ENCODE measurements at regions not wholly inside any gene's neighbourhood (a gene's known extent, or its start where the extent isn't known, plus 50 kb on each side); places are given as distances from the start of the nearest gene placed in this dataset.

- TF ChIP-seq, protein P1, sequence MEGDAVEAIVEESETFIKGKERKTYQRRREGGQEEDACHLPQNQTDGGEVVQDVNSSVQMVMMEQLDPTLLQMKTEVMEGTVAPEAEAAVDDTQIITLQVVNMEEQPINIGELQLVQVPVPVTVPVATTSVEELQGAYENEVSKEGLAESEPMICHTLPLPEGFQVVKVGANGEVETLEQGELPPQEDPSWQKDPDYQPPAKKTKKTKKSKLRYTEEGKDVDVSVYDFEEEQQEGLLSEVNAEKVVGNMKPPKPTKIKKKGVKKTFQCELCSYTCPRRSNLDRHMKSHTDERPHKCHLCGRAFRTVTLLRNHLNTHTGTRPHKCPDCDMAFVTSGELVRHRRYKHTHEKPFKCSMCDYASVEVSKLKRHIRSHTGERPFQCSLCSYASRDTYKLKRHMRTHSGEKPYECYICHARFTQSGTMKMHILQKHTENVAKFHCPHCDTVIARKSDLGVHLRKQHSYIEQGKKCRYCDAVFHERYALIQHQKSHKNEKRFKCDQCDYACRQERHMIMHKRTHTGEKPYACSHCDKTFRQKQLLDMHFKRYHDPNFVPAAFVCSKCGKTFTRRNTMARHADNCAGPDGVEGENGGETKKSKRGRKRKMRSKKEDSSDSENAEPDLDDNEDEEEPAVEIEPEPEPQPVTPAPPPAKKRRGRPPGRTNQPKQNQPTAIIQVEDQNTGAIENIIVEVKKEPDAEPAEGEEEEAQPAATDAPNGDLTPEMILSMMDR (conservative IDR thresholded peaks at IDR 0.05; ENCODE audit: low read depth, low read length): no peak
- no peak overlapping the region for H3K4me3 ChIP-seq (ENCODE audit: low read depth, low read length)
- DNase-seq (ENCODE audit: low read depth): no peak
Measured at GRCh38 chr4:125679989-125680388, 365.2 kb downstream of the FAT4 start.

- no peak overlapping the region for H3K4me3 ChIP-seq (ENCODE audit: low read depth, low read length)
- DNase-seq (ENCODE audit: low read depth): no peak
- TF ChIP-seq, protein P1 (conservative IDR thresholded peaks at IDR 0.05; ENCODE audit: low read depth, low read length): no peak
Measured at GRCh38 chr4:125681240-125681639, 366.5 kb downstream of the FAT4 start.

GRCh38 chr4:125682730-125683129 is 368.0 kb downstream of the FAT4 start:
- DNase-seq (ENCODE audit: low read depth): no peak
- TF ChIP-seq, protein P1 (conservative IDR thresholded peaks at IDR 0.05; ENCODE audit: low read depth, low read length): no peak
- no peak overlapping the region for H3K4me3 ChIP-seq (ENCODE audit: low read depth, low read length)

DNA sequence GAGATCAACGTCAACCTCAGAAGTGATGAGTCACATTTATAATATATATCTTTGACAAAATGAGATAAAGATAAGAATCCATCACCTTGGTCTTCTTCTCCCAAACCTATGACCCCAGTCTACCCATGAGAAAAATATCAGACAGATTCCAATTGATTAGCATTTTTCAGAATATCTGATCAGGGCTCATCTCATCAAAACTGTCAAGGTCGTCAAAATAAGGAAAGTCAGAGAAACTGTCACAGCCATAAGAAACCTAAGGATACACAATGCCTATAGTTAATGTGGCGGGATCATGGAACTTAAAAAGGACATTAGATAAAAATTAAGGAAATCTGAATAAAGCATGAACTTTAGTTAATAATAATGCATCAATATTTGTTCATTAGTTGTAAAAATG is 374.1 kb downstream of the FAT4 start:
- no peak for DNase-seq (ENCODE audit: low read depth)
- no peak overlapping the region for H3K4me3 ChIP-seq (ENCODE audit: low read depth, low read length)
- TF ChIP-seq, protein P1 (conservative IDR thresholded peaks at IDR 0.05; ENCODE audit: low read depth, low read length): no peak

GRCh38 chr4:125689805-125690204 is 375.1 kb downstream of the FAT4 start:
- H3K4me3 ChIP-seq (ENCODE audit: low read depth, low read length): no peak overlapping the region
- DNase-seq (ENCODE audit: low read depth): no peak
- TF ChIP-seq, protein P1 (conservative IDR thresholded peaks at IDR 0.05; ENCODE audit: low read depth, low read length): no peak

- TF ChIP-seq, protein P1 (conservative IDR thresholded peaks at IDR 0.05; ENCODE audit: low read depth, low read length): no peak
- H3K4me3 ChIP-seq (ENCODE audit: low read depth, low read length): no peak overlapping the region
- no peak for DNase-seq (ENCODE audit: low read depth)
Measured at GRCh38 chr4:125693228-125693627, 378.5 kb downstream of the FAT4 start.

DNA sequence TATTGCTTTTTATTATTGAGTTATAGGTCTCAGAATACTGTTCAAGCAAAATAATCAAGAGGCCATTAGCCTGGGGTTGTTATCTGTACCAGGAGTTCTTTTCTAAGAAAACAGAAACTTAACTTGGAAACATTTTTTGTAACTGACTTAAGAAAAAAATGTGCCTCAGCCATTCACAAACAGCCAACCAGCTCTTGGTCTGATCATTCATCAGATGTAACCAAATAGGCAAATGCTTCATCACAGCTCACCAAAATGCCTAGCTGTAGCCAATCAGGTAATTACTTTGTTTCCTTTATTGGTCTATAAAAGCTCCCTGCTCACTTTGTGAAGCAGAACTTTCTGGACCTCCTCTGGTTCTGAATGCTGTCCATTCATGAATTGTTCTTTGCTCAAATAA is 387.7 kb downstream of the FAT4 start:
- H3K4me3 ChIP-seq (ENCODE audit: low read depth, low read length): no peak overlapping the region
- no peak for DNase-seq (ENCODE audit: low read depth)
- TF ChIP-seq, protein P1 (conservative IDR thresholded peaks at IDR 0.05; ENCODE audit: low read depth, low read length): no peak
